HG02759 (cell line): ENCODE measurements at regions not wholly inside any gene's neighbourhood (a gene's known extent, or its start where the extent isn't known, plus 50 kb on each side); places are given as distances from the start of the nearest gene placed in this dataset.

Experiments
- ATAC-seq: cut with Tn5 transposase; IDR thresholded peaks from one replicate; pipeline ENCODE4 v1.9.1; 2021; ENCODE audit warnings: mild to moderate bottlenecking, moderate library complexity; ENCODE audit not compliant: unreplicated experiment

GRCh38 chr7:131010717-131011431, 276.9 kb upstream of the KLF14 start:
- ATAC-seq, result no peak

GRCh38 chr7:131011432-131011742, 277.4 kb upstream of the KLF14 start:
- ATAC-seq, result no peak

GRCh38 chr7:131011976-131012375, 278.0 kb upstream of the KLF14 start:
- ATAC-seq, result no peak

GRCh38 chr7:131012477-131013031, 278.5 kb upstream of the KLF14 start:
- ATAC-seq, result no peak

GRCh38 chr7:131013716-131014115, 279.7 kb upstream of the KLF14 start:
- no peak for ATAC-seq

- ATAC-seq, result no peak
These were observed 281.1 kb upstream of the KLF14 start for GRCh38 chr7:131014906-131015656.

- no peak for ATAC-seq
These were observed 281.6 kb upstream of the KLF14 start for GRCh38 chr7:131015657-131015958.

GRCh38 chr7:131016230-131016629, 282.2 kb upstream of the KLF14 start:
- no peak for ATAC-seq

- no peak for ATAC-seq
These were observed 285.3 kb upstream of the KLF14 start for GRCh38 chr7:131019351-131019750.

- peak; percentile 64 for ATAC-seq
These were observed 286.8 kb upstream of the KLF14 start for GRCh38 chr7:131020759-131021261.

- peak; percentile 53 for ATAC-seq
These were observed 287.5 kb upstream of the KLF14 start for GRCh38 chr7:131021460-131021859.

- peak; percentile 7 for ATAC-seq
These were observed 287.9 kb upstream of the KLF14 start for GRCh38 chr7:131021902-131022301.

GRCh38 chr7:131026297-131027000, 292.4 kb upstream of the KLF14 start:
- peak; percentile 39 for ATAC-seq

GRCh38 chr7:131027287-131027773, 293.3 kb upstream of the KLF14 start:
- ATAC-seq, result no peak

GRCh38 chr7:131028295-131028694, 294.3 kb upstream of the KLF14 start:
- ATAC-seq, result no peak

- no peak for ATAC-seq
These were observed 295.0 kb upstream of the KLF14 start for GRCh38 chr7:131029002-131029401.

GRCh38 chr7:131031099-131031868, 296.4 kb upstream of the MKLN1 start:
- ATAC-seq, result peak; percentile 75

GRCh38 chr7:131032786-131033185, 294.9 kb upstream of the MKLN1 start:
- ATAC-seq, result no peak

- ATAC-seq, result no peak
These were observed 293.4 kb upstream of the MKLN1 start for GRCh38 chr7:131034166-131034881.
